A549 (cell line): ENCODE measurements at regions not wholly inside any gene's neighbourhood (a gene's known extent, or its start where the extent isn't known, plus 50 kb on each side); places are given as distances from the start of the nearest gene placed in this dataset.

Source experiments
- ATAC-seq, 2 experiments: fragments of 200-7000 bp in 1 of 2; fragments of >200 bp in 1 of 2; cut with Nextera tagmentation in 1 of 2; cut with Tn5 transposase in 1 of 2; 3 replicates each; pipeline versions ENCODE4 v1.8.0 to v1.9.1; 2018 to 2020; ENCODE audit warnings: mild to moderate bottlenecking in 1 of 2, moderate library complexity in 1 of 2
- CTCF ChIA-PET: fragments of 300-600 bp; sonication (Branson Sonifier 250); formaldehyde crosslinking; extraction: SDS; loops from one replicate; lab custom pipeline; 2021; ENCODE audit warnings: antibody characterized with exemption, inconsistent platforms; lab: Yijun Ruan, JAX
- POLR2A ChIA-PET: fragments of 350-600 bp; formaldehyde crosslinking; extraction: SDS; loops from one replicate; lab custom pipeline; 2021; ENCODE audit warnings: antibody characterized with exemption, inconsistent platforms; lab: Yijun Ruan, JAX
- DNase-seq, 2 experiments: peaks; one replicate each; pipeline versions ENCODE4 v3.0.0 to v3.0.0-alpha.2; 2011 to 2016; ENCODE audit warnings: low read depth in 1 of 2, low spot score in 1 of 2
- FAIRE-seq: peaks from 2 replicates; lab custom pipeline; 2011; peaks lifted over from hg19 to GRCh38; lab: Jason Lieb, UNC
- H3K27ac ChIP-seq, 2 experiments: fragments of >200 bp; sonication (Bioruptor Twin); formaldehyde crosslinking; 3 replicates each; pipeline ENCODE4 v1.5.1; 2016 to 2017
- H3K4me1 ChIP-seq: fragments of >200 bp; sonication (Bioruptor Twin); formaldehyde crosslinking; 3 replicates; pipeline ENCODE4 v1.6.1; 2016
- H3K4me2 ChIP-seq: fragments of >200 bp; sonication (Bioruptor Twin); formaldehyde crosslinking; 3 replicates; pipeline ENCODE4 v1.6.1; 2016
- H3K4me3 ChIP-seq: fragments of >200 bp; sonication (Bioruptor Twin); formaldehyde crosslinking; 3 replicates; pipeline ENCODE4 v1.5.1; 2016
- H3K9me3 ChIP-seq: fragments of >200 bp; sonication (Bioruptor Twin); formaldehyde crosslinking; 3 replicates; pipeline ENCODE4 v1.6.1; 2016
- BHLHE40 ChIP-seq: IDR thresholded peaks from 2 replicates; pipeline ENCODE4 v1.6.1; 2012; ENCODE audit warnings: low read depth, low read length, inconsistent platforms
- CBX2 ChIP-seq: fragments of 200-600 bp; sonication (generic); IDR thresholded peaks from 2 replicates; pipeline ENCODE4 v1.6.1; 2016; ENCODE audit warnings: low read depth, mild to moderate bottlenecking, borderline replicate concordance
- CHD4 ChIP-seq: fragments of 200-600 bp; sonication (generic); IDR thresholded peaks from 2 replicates; pipeline ENCODE4 v1.6.1; 2016; ENCODE audit warnings: antibody characterized with exemption, mild to moderate bottlenecking, borderline replicate concordance
- EHF ChIP-seq: fragments of 250-450 bp; sonication (Bioruptor Pico); IDR thresholded peaks from 2 replicates; pipeline ENCODE4 v1.5.0; 2020; ENCODE audit warnings: mild to moderate bottlenecking
- EP300 ChIP-seq, 2 experiments: fragments of >200 bp; sonication (Bioruptor Twin); formaldehyde crosslinking; IDR thresholded peaks; 2 replicates in 1 of 2; 3 replicates in 1 of 2; pipeline ENCODE4 v1.6.1; 2016 to 2017
- ESRRA ChIP-seq: fragments of 150-350 bp; IDR thresholded peaks from 2 replicates; pipeline ENCODE4 v1.6.1; 2014; ENCODE audit warnings: mild to moderate bottlenecking, low read length, borderline replicate concordance
- HEYL ChIP-seq: fragments of 250-450 bp; sonication (Bioruptor Pico); IDR thresholded peaks from 2 replicates; pipeline ENCODE4 v1.8.0; 2021; ENCODE audit warnings: mild to moderate bottlenecking, moderate library complexity
- JUN ChIP-seq, 2 experiments: fragments of >200 bp; sonication (Bioruptor Twin); formaldehyde crosslinking; IDR thresholded peaks; 2 replicates in 1 of 2; 3 replicates in 1 of 2; pipeline ENCODE4 v1.6.1; 2016 to 2017
- JUNB ChIP-seq: fragments of >200 bp; sonication (Bioruptor Twin); formaldehyde crosslinking; IDR thresholded peaks from 2 replicates; pipeline ENCODE4 v1.6.1; 2016
- KDM5A ChIP-seq: fragments of 200-600 bp; sonication (generic); IDR thresholded peaks from 2 replicates; pipeline ENCODE4 v1.6.1; 2016; ENCODE audit warnings: antibody characterized with exemption, mild to moderate bottlenecking
- MAFK ChIP-seq: fragments of 450-650 bp; IDR thresholded peaks from 2 replicates; pipeline ENCODE4 v1.6.1; 2014; ENCODE audit not compliant: partially characterized antibody
- MYC ChIP-seq: IDR thresholded peaks from 2 replicates; pipeline ENCODE4 v1.6.1; 2012; ENCODE audit warnings: mild to moderate bottlenecking, inconsistent platforms, low read length, improper control_type of control experiment, borderline replicate concordance
- POLR2A ChIP-seq: IDR thresholded peaks from 2 replicates; pipeline ENCODE4 v1.6.1; 2012; ENCODE audit warnings: mild to moderate bottlenecking, low read length
- RFX5 ChIP-seq: fragments of 450-650 bp; IDR thresholded peaks from 2 replicates; pipeline ENCODE4 v1.7.1; 2014; ENCODE audit warnings: antibody characterized with exemption, mild to moderate bottlenecking, moderate library complexity
- WGBS: methylation state at CpG from one replicate; pipeline ENCODE4 v1.1.6; 2017; ENCODE audit errors: missing lambda C conversion rate; 5-methylcytosine and 5-hydroxymethylcytosine counted together
- TF ChIP-seq, protein P1 (sequence below): fragments of 250-450 bp; sonication (Bioruptor Pico); IDR thresholded peaks from 2 replicates; pipeline ENCODE4 v1.5.0; 2020; ENCODE audit warnings: low read depth, mild to moderate bottlenecking, moderate library complexity
- TF ChIP-seq, protein P2 (sequence below): fragments of >200 bp; sonication (Bioruptor Twin); formaldehyde crosslinking; IDR thresholded peaks from 2 replicates; pipeline ENCODE4 v1.6.1; 2016
- TF ChIP-seq, protein P3 (sequence below): IDR thresholded peaks from 2 replicates; pipeline ENCODE4 v1.6.1; 2012
- TF ChIP-seq, protein P4 (sequence below): fragments of 250-450 bp; sonication (Bioruptor Pico); IDR thresholded peaks from 2 replicates; pipeline ENCODE4 v1.5.0; 2021; ENCODE audit warnings: mild to moderate bottlenecking, moderate library complexity, borderline replicate concordance

DNA sequence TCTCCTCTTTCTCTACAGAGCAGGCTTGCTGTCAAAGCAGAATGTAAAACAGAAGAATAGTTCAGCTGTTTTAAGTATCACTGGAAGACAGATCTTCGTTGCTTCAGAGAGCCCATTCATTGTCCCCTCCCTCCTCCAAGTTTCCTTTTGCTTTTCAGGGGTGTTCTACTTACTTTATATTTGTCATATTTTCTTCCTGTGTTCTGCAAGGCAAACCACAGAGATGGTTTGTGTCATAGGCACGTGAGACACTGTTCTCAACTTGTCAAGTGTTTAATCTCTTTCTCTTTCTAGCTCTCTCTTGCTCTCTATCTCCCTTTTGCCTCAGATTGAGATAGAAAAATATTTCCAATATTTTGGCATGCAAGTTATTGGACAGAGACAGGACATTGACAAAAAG is 228.9 kb upstream of the DEFB112 start:
- 6% methylated on average over 2 of the region's 2 CpGs for WGBS
- POLR2A ChIA-PET = no interaction called here
- TF ChIP-seq JUNB (no peak), MYC (no peak), EHF (CRISPR knock-in tag) (no peak), JUN (IDR thresholded peaks at IDR 0.05) (no peak)

DNA sequence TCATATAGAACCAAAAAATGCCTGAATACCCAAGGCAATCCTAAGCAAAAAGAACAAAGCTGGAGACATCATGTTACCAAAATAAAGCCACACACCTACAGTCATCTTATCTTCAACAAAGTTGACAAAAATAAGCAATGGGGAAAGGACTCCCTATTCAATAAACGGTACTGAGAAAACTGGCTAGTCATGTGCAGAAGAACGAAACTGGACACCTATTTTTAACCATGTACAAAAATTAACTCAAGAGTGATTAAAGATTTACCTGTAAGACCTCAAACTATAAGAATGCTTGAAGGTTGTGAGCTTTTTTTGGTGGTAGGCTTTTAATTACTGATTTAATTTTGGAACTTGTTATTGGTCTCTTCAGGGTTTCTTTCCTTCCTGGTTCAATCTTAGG is 236.0 kb upstream of the DEFB112 start:
- no peak for ATAC-seq
- TF ChIP-seq RFX5 (no peak), HEYL (CRISPR knock-in tag) (no peak), EP300 (IDR thresholded peaks at IDR 0.05) (no peak), ESRRA (no peak), CBX2 (no peak)
- TF ChIP-seq, protein P1, sequence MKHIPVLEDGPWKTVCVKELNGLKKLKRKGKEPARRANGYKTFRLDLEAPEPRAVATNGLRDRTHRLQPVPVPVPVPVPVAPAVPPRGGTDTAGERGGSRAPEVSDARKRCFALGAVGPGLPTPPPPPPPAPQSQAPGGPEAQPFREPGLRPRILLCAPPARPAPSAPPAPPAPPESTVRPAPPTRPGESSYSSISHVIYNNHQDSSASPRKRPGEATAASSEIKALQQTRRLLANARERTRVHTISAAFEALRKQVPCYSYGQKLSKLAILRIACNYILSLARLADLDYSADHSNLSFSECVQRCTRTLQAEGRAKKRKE = no peak
- TF ChIP-seq, protein P2, sequence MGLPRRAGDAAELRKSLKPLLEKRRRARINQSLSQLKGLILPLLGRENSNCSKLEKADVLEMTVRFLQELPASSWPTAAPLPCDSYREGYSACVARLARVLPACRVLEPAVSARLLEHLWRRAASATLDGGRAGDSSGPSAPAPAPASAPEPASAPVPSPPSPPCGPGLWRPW = no peak
- TF ChIP-seq, protein P3, sequence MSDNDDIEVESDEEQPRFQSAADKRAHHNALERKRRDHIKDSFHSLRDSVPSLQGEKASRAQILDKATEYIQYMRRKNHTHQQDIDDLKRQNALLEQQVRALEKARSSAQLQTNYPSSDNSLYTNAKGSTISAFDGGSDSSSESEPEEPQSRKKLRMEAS = no peak
- DNase-seq = no peak
- Histone ChIP-seq H3K4me1 (no peaks in the 10 kb centered on the region), H3K4me3 (no peak overlapping the region), H3K27ac (no peak overlapping the region), H3K4me2 (no peak overlapping the region), H3K9me3 (no peaks in the 10 kb centered on the region)
- CTCF ChIA-PET = no interaction called here
- no peak for FAIRE-seq
- whole genome bisulfite sequencing = 0% methylated on average over 2 of the region's 2 CpGs
- POLR2A ChIA-PET = no interaction called here

More for the DNA sequence above, 228.9 kb upstream of the DEFB112 start:
- no peak for FAIRE-seq
- Histone ChIP-seq H3K4me2 (no peak overlapping the region), H3K9me3 (no peaks in the 10 kb centered on the region), H3K4me1 (no peaks in the 10 kb centered on the region), H3K27ac (no peak overlapping the region), H3K4me3 (no peak overlapping the region)
- CTCF ChIA-PET = no interaction called here
- DNase-seq = no peak
- no peak for ATAC-seq

DNA sequence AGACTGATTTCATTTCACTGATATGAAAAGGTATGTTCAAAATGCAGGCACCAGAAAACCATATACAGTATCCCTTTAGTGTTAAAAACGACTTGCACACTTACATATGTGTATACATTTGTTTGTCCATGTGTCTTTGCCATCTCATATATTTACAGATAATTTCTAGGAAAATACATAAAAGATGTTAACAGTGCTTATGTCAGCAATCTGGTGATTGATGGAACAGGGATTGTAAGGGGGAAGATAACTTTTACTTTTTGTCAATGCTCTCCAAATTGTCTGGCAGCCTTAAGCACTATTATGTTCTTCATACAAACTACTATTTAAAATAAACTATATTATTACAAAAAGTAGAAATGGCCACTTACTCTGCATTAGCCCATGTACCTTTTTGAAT is 238.5 kb upstream of the DEFB112 start:
- ATAC-seq (no peak), FAIRE-seq (no peak), DNase-seq (no peak)
- no peak overlapping the region for H3K4me3 ChIP-seq
- TF ChIP-seq BHLHE40 (no peak), CHD4 (no peak), MAFK (peak; percentile 13), POLR2A (no peak), JUNB (no peak)
- 0% methylated on average over 1 of the region's 1 CpG for WGBS
- POLR2A ChIA-PET = no interaction called here
- CTCF ChIA-PET = no interaction called here
- H3K4me1 ChIP-seq = no peaks in the 10 kb centered on the region
- no peaks in the 10 kb centered on the region for H3K9me3 ChIP-seq
- H3K4me2 ChIP-seq = no peak overlapping the region
- H3K27ac ChIP-seq = no peak overlapping the region

DNA sequence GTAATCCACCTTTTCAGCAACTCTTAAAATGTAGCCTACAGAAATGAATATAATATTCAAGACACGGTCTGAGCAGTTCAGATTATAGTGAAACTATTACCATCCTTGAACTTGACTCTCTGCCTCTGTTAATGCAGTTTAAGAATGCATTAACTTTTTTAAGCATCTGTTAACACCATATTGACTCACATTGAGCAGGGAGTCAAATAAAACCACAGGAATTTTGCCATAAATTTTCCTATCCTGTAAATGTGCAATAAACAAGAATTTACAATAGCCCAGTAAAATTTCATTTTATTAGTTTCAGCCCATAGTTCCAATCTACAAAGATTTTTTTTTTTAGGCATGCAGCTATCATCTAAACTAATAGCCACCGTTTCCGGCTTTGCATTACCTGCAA is 239.2 kb upstream of the DEFB112 start:
- Histone ChIP-seq H3K4me1 (no peaks in the 10 kb centered on the region), H3K9me3 (no peaks in the 10 kb centered on the region), H3K27ac (no peak overlapping the region)
- ChIA-PET POLR2A (no interaction called here), CTCF (no interaction called here)
- DNase-seq = no peak
- TF ChIP-seq KDM5A = no peak
- TF ChIP-seq, protein P4, sequence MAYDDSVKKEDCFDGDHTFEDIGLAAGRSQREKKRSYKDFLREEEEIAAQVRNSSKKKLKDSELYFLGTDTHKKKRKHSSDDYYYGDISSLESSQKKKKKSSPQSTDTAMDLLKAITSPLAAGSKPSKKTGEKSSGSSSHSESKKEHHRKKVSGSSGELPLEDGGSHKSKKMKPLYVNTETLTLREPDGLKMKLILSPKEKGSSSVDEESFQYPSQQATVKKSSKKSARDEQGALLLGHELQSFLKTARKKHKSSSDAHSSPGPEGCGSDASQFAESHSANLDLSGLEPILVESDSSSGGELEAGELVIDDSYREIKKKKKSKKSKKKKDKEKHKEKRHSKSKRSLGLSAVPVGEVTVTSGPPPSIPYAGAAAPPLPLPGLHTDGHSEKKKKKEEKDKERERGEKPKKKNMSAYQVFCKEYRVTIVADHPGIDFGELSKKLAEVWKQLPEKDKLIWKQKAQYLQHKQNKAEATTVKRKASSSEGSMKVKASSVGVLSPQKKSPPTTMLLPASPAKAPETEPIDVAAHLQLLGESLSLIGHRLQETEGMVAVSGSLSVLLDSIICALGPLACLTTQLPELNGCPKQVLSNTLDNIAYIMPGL (CRISPR knock-in tag) = no peak
- TF ChIP-seq, all 56 proteins: peak for 0
- Histone ChIP-seq H3K4me3 (no peak overlapping the region), H3K4me2 (no peak overlapping the region)
- ATAC-seq (no peak), FAIRE-seq (no peak)
- WGBS = 3% methylated on average over 3 of the region's 3 CpGs
